T1000 (cell line): ENCODE measurements at regions not wholly inside any gene's neighbourhood (a gene's known extent, or its start where the extent isn't known, plus 50 kb on each side); places are given as distances from the start of the nearest gene placed in this dataset.
"Not testable (repeated sequence)": the region's sequence is repeated elsewhere in the genome, so short reads cannot be mapped to it uniquely, and the experiment has no call there.

Source experiments
- DNase-seq: peaks from one replicate; lab custom pipeline; 2025; ENCODE audit warnings: mixed read lengths; lab: John Stamatoyannopoulos, UW

DNA sequence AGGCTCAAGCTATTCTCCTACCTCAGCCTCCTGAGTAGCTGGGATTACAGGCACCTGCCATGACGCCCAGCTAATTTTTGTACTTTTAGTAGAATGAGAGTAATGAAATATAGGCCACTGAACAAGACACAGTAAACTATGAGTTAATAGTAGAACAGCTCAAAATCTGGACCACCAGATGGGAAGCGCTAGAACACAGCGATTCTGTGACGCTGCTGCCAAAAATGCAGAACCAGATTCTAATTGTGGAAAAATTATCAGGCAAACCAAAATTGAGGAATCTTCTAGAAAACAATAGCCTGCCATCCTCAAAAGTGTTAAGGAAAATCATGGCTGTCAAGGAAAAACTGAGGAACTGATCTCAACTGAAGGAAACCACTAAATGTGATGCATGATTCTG is 111.4 kb upstream of the TIAM1 start:
- no peak for DNase-seq

DNA sequence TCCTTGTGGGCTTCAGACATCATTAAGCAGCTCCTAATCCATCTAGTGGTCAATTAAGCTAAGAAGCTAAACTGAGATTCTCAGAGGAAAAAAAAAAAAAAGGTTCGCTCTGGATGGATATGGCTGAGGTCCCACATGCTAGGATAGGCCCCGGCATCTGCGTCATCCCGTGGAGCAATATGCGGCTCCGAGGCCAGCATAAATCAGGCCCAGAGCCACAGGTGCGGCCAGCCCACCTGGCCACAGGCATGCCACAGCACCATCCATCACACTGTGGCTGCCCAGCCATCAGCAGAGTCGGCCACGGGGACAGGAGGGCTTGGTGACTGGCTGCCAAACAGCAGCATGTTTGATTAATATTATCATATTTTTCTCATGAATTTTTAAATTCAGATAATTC is 106.9 kb upstream of the TIAM1 start:
- no peak for DNase-seq

DNA sequence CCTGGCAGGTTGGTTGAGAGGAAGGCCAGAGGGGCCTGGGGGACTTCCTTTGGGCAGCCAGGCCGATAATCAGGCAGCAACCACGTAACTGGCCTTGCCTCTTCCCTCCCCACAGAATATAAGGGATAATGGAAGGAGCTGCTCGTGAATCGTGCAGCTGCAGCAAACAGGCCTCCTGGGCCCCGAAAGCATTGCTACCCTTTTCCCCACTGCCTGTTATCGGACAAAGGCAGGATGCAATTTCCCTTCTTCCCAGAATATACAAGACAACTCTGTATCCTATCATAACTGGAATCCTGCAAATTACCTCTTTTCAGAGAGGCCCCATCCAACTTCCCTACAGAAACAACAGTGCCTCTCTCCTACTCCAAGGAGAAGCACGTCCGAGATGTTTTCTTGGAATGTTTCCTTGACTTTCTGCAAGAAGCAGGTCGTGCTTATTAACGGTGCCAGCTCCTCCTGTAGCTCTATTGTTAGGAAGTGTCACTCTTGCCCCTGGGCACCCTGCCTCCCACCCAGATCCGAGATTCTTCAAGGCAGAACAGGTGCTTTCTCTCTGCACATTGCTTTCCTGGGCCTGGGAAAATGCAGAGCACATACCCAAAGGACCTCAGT is 106.0 kb upstream of the TIAM1 start:
- DNase-seq: no peak

DNA sequence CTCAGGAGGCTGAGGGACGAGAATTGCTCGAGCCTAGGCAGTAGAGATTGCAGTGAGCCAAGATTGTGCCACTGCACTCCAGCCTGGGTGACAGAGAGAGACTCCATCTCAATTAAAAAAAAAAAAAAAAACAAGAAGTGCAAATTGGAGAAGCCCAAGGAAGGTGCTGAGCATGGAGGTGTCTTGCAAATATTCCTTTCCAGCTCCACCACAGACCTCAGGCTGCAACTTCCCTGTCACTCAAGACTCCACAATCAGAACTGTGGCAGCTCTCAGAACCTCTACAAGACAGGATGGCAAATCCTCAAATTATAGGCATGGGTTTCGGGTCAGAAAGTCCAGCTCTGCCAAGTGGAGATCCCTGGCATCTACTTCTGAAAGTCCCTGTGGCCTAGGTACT is 104.4 kb upstream of the TIAM1 start:
- DNase-seq: no peak

DNA sequence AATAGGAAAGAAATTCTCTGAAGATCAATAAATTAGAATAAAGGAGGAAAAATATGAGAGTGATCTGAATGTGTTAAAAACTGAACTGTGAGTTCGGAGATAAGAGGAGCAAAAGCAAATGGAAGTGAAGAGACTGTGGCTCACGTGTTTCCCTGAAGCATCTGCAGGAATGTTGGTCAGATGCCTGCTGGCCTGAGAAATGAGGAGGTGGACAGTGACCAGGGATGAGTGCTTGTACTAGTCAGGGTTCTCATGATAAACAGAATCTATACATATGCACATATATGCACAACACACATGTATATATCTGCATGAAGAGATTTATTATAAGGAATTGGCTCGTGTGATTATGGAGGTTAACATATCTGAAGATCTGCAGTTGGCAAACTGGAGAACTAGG is 103.4 kb upstream of the TIAM1 start:
- DNase-seq: no peak

DNA sequence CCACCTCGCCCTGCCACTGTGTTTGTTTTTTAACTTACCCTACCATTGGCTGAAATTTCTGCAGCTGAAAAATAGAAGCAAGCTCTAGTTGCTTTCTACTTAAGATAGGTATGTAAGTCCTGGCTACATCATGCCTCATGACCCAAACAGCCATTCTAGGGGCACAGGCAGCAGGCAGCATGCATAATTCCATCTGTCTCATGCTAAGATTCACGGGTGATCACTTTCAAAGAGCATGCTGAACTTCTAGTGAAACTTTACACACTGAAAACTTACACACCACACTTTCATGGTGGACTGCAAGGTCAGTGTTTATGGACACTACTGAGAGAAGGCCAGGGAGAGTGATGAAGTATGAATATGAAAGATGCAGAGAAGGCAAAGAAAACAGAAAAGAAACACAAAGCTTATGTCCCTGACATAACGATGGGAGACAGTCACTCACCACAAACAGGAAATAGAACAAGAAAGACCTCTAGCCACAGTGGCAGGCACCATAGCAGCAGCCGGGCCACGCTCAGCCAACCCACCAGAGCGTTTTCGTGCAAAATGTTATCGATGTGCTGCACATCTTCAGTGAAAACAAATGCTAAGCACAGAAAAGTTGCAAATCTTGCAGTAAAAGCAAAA is 102.3 kb upstream of the TIAM1 start:
- DNase-seq: no peak

DNA sequence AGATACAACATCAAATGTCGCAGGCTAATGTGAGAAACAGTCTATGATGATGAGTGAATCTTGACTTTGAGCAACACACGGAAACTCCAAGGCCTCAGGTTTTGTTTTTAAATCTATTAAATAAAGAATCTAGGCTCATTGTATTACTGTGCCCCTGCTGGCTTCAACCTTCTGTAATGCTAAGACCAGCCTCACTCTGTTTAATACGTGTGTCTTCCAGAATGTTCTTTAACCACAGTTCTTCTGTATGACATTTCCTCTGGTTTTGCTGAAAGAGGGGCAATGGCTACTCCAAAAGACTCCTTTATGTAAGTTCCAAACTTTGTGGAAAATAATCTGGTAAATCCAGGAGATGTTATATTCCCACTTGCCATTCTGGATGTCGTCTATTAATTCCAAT is 101.1 kb upstream of the TIAM1 start:
- DNase-seq: no peak

DNA sequence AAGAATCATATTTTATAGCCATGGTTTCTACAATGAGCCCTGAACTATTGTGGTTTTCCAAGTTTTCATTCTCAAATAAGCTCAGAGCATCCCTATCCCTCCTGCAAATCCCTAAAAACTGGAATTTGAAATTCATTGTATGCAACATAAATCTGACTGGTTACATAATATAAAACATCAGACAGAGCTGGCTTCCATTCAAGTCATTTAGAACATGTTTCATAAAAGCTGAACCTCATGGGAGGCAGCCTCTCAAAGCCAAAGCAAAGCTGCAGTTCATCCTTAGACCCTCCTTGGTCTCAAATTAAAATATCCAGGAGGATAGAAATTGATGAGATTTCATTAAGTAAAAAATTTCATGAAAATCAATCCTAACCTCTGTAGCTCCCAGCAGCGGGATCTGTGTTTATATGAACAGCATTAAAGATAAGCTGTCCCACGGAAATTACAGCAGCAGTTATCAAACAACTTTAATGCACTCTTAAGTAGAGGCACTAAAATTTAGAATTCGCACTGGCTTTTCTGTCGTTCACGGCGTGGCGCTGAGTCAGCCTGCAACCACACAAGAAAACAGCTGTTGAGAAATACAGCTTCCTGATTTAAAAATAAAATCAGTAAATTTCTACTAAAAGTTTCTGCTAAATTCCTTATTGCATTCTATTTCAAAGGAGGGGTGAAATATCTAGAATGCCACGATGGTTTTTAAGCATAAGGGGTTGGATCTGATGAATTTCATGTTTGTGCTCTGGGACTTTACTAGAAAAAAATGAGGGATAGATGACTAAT is 99.9 kb upstream of the TIAM1 start:
- DNase-seq: no peak

DNA sequence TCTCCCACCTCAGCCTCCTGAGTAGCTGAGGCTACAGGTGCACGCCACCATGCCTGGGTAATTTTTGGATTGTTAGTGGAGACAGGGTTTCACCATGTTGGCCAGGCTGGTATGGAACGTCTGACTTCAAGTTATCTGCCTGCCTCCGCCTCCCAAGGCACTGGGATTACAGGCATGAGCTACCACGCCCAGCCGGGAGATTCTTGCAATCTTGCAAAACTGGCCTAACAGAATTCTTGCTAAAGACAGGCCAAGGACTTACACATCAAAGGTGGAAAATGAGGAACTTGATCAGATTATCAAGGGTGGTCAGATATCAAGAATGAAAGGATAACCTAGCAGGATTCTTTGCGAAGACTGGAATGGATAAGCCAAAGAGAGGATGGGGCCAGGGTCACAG is 98.3 kb upstream of the TIAM1 start:
- DNase-seq: no peak

DNA sequence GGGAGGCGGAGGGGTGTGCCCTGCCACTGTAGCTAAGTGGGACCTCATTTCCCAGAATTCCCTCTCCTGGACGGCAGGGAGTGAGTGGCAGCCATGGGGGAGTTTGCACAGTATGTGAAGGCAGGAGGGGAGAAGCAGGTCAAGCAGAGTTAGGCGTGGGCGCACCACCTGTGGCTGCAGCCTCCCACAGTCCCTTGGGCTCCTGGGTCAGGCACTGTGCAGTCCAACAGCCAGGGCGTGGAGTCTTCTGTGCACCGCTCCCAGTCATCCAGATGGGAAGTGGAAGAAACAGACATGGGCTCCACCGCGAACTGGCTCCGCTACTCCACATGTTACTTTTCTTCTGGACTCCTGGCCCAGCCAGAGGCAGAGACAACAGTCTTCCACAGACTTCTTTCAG is 85.4 kb upstream of the TIAM1 start:
- no peak for DNase-seq

DNA sequence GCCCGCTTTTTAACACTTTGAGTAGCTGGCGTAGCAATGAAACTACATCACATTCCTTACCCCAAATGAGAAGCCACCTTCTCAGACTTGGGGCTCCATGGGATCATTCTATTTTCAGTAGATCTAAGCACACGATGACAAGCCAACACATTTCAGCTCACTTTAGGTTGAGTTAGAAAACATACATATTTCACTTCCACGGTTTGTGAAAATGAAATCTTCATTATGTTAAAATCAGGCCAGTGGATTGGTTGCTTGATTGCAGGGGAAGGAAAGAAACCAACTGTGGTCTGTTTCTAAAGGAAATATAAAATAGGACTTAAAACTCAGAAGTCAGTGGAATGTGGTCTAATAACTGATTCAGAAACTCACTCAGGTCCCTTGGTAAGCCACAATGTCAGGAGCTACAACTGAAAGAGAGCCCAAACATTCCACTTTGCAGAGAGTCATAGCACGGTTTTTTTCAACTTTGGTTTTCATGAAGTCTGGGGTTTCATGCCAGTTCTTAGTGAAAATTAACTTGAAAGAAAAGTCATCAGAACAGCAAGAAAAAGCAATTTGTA is 82.3 kb upstream of the TIAM1 start:
- DNase-seq: no peak

DNA sequence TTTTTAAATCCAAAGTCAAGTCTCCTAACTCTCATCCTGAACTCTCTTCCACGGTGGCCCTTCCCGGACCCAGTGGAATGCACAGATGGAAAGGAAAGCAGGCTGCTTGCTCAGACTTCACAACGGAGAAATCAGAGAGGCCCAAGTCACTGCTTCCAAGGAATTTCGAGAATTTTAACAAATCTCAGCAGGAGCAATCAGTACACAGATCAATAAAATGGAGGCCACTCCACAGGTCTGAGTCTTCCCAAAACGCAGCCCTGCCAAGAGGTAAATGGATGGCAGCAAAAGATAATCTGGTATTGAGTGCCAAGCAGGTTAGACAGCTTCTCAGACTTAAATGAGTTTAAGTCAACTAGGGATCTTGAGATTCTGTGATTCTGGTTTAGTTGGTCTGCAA is 81.1 kb upstream of the TIAM1 start:
- no peak for DNase-seq

DNA sequence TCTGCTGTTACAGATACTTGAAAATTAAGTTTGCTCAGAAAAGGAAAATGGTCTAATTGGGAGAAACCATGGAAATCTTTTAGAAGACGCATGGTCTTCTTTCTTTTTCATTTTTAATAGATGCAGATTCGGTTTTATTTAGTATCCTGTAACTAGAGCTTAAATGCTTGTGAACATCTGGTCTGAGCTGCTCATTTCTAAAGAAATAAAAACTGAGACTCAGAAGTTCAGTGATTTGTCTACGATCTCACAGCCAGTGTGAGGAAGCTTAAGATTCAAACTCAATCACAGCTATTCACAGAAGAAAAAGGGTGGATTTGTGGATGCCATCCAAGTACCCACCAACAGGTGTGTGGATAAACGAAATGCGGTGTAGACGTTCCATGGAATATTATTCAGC is 80.0 kb upstream of the TIAM1 start:
- DNase-seq: no peak

DNA sequence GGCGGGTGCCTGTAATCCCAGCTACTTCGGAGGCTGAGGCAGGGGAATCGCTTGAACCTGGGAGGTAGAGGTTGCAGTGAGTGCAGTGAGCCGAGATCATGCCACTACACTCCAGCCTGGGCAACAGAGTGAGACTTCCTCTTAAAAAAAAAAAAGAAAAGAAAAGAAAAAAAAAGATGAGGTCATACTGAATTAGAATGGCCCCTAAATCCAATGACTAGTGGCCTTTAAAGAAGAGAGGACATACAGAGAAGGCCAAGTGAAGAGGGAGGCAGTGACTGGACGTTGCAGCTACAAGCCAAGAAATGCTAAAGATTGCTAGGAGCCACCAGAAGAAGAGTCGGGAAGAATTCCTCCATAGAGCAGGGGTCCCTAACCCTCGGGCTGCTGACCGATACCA is 76.9 kb upstream of the TIAM1 start:
- no peak for DNase-seq

DNA sequence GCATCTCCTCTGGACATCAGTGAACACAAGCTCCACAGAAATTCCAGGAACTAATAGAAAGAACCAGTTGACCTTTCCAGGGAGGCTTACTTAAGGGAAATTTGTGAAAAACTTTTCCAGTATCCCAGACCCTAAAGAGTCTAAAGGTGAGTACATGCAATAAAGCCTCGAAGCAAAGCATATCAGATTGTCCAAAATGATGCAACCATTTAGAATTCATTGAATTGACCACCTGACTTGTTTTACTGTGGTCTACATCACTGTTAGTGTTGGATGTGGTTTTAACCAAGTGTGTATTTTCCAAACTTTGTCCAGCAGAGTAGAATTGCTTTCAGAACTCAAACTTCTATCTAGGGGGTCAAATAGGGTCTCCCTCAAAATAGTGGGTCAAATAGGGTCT is 76.3 kb upstream of the TIAM1 start:
- no peak for DNase-seq

DNA sequence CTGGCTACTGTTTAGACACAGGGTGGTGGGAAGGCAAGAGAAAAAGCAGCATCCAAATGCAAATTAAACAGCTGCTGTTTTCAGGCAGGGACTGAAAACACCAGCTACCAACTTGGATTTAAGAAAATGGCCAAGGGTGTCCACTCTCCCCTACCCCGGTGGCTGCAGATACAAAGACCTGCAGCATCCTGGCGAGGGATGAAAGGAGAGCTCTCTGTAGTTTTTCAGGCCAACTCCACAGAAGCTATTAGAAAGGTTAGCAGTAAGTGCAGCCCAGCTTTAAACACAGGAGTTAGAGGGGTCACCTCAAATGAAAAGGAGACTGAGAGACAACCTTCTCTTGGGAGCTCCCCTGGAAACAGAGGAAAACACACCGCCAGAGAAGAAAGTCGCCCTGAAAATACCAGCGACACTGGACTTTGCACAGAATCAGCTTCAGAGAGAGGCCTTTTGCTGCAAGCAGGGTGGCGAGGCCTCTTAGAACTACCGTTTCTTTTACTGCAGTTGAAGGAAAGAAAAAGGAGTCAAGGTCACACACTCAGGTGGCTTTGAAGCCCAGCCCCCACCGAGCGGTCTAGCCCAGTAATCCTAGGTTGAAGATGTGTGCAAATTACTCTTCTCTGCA is 74.4 kb upstream of the TIAM1 start:
- no peak for DNase-seq

DNA sequence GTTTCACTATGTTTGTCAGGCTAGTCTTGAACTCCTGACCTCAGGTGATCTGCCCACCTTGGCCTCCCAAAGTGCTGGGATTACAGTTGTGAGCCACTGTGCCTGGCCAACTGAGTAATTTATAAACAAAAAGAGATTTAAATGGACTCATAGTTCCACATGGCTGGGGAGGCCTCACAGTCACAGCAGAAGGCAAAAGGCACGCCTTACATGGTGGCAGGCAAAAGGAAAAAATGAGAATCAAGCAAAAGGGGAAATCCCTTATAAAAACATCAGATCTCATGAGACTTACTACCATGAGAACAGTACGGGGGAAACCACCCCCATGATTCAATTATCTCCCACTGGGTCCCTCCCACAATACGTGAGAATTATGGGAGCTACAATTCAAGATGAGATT is 73.2 kb upstream of the TIAM1 start:
- not testable (repeated sequence) for DNase-seq

DNA sequence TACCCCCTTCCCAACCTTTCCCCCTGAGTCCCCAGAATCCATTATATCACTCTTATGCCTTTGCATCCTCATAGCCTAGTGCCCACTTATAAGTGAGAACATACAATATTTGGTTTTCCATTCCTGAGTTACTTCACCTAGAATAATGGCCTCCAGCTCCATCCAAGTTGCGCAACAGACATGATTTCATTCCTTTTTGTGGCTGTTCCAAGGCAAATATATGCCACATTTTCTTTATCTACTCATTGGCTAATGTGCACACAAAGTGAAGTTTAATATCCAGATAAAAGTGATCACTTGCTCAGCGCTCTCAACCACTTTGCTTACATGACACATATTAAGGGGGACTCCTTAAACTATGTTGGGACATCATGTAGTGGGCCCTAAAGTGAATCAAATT is 72.4 kb upstream of the TIAM1 start:
- no peak for DNase-seq

DNA sequence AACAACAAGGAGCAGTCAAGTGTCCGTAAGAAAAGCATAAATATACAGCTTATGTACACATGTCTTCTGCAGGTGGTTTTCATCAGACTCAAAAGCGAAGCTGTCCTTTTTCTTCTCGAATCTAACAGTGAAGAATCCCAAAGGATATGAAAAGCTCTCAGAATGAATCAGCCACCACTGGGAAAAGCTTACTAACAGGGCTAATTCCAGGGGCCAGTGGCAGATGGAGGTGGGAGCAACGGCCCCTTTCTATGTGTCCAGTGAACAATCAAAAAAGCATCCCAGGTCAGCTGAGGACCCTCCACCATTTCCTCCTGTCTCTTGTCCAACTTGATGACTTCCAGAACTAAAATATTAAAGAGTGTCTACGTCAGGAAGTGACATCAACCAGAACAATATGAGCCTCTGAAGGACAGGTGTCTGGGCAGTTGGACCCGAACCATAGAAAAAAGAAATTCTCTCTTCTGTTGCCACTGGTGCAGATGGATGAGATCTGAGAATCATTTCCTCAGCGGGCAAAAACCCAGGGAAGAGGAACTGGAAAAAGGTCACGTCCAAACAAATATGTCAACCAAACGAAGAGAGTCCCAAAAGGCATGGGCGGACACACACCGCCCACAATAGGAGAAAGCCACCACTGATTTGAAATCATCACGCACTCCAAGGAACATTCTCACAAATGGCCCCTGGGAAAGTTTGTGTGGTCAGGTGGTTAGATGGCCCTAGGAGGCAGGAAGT is 70.4 kb upstream of the TIAM1 start:
- DNase-seq: no peak

DNA sequence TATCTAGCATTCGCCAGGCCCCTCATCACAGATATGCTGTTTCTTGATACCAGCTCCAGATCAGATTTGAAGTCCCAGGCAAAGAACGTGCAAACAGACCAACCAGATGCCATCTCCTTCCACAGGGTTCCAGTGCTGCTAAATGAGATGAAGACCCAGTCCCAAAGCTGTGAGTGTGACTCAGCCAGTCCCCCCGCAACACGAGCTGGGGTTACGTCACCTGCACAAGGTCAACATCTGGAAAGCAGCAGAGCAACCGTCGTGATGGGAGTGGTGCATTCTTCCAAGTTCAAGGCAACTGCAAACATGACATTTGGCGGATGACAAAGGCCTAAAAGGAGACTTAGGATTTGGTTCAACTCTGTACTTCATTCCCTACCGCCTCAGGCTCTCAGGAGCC is 69.6 kb upstream of the TIAM1 start:
- DNase-seq: no peak

DNA sequence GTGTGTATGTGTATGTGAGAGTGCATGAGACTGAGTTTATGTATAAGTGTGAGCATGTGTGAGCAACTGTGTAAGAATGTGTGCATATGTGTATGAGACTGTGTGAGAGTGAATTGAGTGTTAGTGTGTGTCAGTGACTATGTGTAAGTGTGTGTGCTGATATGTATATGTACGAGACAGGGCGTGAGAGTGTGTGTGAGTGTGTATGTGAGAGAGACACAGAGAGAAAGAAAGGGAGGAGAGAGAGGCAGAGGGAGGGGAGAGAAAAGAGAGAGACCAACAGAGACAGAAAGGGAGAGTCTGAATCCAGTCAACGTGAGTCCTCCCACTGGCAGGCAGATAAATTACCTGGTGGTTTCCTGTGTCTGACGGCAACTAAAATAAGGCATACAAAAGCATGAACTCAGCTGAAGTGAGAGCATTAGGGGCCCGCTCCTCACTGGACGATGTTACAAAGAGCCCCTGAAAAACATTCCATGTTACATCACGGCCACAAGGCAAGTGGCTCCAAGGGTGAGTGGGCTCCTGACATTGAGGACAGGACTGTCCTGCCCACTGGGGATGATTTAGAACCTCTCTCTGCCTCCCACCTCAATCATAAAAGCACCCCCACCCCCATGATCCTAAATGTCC is 66.6 kb upstream of the TIAM1 start:
- DNase-seq: no peak
